ENCODE measurements at regions not wholly inside any gene's neighbourhood (a gene's known extent, or its start where the extent isn't known, plus 50 kb on each side); places are given as distances from the start of the nearest gene placed in this dataset.
A peak's percentile ranks its signal among the peaks of the same experiment; 100 is the strongest.
"Not testable (repeated sequence)": the region's sequence is repeated elsewhere in the genome, so short reads cannot be mapped to it uniquely, and the experiment has no call there.

GRCh38 chr1:4210043-4210442, 310.0 kb upstream of the C1orf174 start:
- Mint-ChIP-seq H3K9me3 (peaks cover 7 to 11% of the 10 kb centered on the region in 2 donors), H3K27ac (no peak overlapping the region), H3K36me3 (peaks cover 0 to 6% of the 10 kb centered on the region in 2 donors)
- ATAC-seq (no peak), DNase-seq (ENCODE audit: low spot score in 2 of 2) (no peak)

- ATAC-seq: peak in 1 of 2 donors; percentile 40
- Mint-ChIP-seq H3K9me3 (peaks cover 0 to 4% of the 10 kb centered on the region in 2 donors), H3K36me3 (no peaks in the 10 kb centered on the region), H3K27ac (no peak overlapping the region)
- DNase-seq (ENCODE audit: low spot score in 2 of 2): no peak
Observed at GRCh38 chr1:4212796-4213195, 312.7 kb upstream of the C1orf174 start.

DNA sequence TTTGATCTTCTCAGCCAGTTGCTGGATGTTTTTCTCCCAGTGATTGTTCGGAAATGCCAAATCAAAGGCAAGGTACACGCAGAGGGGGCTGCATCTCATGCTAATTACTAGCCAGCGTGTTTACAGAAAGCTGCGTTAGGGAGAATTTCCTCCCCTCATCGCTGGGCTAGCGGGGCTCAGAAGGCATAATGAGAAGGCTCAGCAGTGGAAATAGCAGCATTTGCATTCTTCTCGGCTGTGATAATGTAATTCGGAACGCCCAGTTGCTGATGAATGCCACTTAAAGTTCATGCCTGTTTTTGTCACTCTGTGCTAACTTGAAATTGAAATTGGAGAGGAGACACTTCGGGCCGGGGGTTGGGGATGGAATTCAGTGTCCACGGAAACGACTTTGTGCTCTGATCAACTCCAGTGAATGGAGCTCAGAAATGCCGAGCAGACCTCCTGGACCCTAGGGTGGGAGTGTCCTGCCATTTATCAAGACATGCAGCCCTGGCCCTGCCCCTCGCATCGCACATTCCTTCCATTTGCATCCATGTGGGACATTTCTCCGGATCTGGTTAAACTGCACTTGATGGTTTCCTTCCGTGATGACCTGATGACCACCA, 313.4 kb upstream of the C1orf174 start:
- H3K27ac Mint-ChIP-seq: no peak overlapping the region

DNA sequence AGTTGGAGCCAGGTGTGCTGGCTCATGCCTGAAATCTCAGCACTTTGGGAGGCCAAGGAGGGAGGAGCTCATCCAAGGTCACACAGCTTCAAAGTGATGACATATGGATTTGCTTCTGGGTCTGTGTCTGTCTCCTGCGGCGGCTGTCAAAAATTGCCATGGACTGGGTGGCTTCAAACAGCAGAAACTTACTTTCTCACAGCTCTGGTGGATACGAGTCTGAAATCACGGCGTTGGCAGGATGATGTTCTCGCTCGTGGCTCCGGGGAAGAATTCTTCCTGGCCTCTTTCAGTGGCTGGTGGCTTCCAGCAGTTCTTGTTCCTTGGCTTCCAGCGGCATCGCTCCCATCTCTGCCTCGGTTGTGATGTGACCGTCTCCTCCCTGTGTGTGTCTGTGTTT, 314.8 kb upstream of the C1orf174 start:
- Mint-ChIP-seq H3K36me3 (no peaks in the 10 kb centered on the region), H3K9me3 (peaks cover 0 to 4% of the 10 kb centered on the region in 2 donors), H3K27ac (no peak overlapping the region)
- ATAC-seq (no peak), DNase-seq (ENCODE audit: low spot score in 2 of 2) (no peak)

More for the DNA sequence above, 313.4 kb upstream of the C1orf174 start:
- DNase-seq (ENCODE audit: low spot score in 2 of 2) (no peak), ATAC-seq (no peak)
- H3K36me3 Mint-ChIP-seq: no peaks in the 10 kb centered on the region
- peaks cover 0 to 4% of the 10 kb centered on the region in 2 donors for H3K9me3 Mint-ChIP-seq

GRCh38 chr1:4215391-4215790, 315.3 kb upstream of the C1orf174 start:
- ATAC-seq (no peak), DNase-seq (ENCODE audit: low spot score in 2 of 2) (no peak)
- peaks cover 0 to 4% of the 10 kb centered on the region in 2 donors for H3K9me3 Mint-ChIP-seq
- no peaks in the 10 kb centered on the region for H3K36me3 Mint-ChIP-seq
- H3K27ac Mint-ChIP-seq: no peak overlapping the region

GRCh38 chr1:4216231-4216630, 316.2 kb upstream of the C1orf174 start:
- no peak overlapping the region for H3K27ac Mint-ChIP-seq
- ATAC-seq: no peak

DNA sequence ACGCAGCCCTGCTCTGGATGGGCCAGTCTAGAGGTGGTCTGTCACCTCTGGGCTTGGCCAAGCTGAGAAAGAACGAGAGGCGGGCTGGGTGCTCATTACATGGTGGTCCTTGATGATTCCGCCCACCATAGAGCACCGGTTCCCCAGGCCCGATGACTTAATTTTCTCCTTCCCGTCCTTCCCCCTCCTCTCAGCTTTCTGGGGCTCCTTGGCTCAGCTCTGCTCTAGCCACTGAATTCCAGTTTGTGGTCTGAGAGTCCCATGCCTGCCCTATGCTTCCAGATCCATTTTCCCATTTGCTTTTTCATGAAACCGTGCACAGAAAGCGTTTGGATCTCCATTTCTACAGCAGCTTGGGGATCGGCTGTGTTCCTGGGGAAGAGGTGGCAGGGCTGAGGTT, 318.5 kb upstream of the C1orf174 start:
- Mint-ChIP-seq H3K36me3 (no peaks in the 10 kb centered on the region), H3K9me3 (no peaks in the 10 kb centered on the region), H3K27ac (no peak overlapping the region)
- ATAC-seq (no peak), DNase-seq (ENCODE audit: low spot score in 2 of 2) (no peak)

More at GRCh38 chr1:4216231-4216630, 316.2 kb upstream of the C1orf174 start:
- H3K36me3 Mint-ChIP-seq: no peaks in the 10 kb centered on the region
- DNase-seq (ENCODE audit: low spot score in 2 of 2): no peak
- peaks cover 0 to 4% of the 10 kb centered on the region in 2 donors for H3K9me3 Mint-ChIP-seq

DNA sequence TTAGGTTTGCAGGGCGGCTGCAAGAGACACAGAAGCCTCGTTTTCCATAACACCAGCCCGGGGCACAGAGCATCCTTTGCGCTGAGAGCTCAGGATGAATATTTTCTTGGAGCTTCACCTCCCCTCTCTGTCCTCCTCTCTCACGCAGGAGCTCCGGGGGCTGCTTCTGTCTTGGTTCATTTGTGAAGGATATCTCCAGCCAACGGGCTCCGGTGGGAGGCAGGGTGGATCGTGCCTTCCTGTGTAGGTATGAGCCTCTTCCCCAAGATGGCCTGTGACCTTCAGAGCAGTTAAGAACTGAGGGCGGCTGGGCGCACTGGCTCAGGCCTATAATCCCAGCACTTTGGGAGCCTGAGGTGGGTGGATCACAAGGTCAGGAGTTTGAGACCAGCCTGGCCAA, 319.0 kb upstream of the C1orf174 start:
- H3K36me3 Mint-ChIP-seq: no peaks in the 10 kb centered on the region
- no peak for ATAC-seq
- DNase-seq (ENCODE audit: low spot score in 2 of 2): no peak

GRCh38 chr1:4219826-4220225, 319.8 kb upstream of the C1orf174 start:
- ATAC-seq: no peak
- DNase-seq (ENCODE audit: low spot score in 2 of 2): no peak
- no peaks in the 10 kb centered on the region for H3K36me3 Mint-ChIP-seq
- no peak overlapping the region for H3K27ac Mint-ChIP-seq
- H3K9me3 Mint-ChIP-seq: no peaks in the 10 kb centered on the region

More for the DNA sequence above, 319.0 kb upstream of the C1orf174 start:
- no peak overlapping the region for H3K27ac Mint-ChIP-seq
- no peaks in the 10 kb centered on the region for H3K9me3 Mint-ChIP-seq

- H3K27ac Mint-ChIP-seq: no peak overlapping the region
- no peaks in the 10 kb centered on the region for H3K36me3 Mint-ChIP-seq
- no peaks in the 10 kb centered on the region for H3K9me3 Mint-ChIP-seq
- ATAC-seq (no peak), DNase-seq (ENCODE audit: low spot score in 2 of 2) (no peak)
Observed at GRCh38 chr1:4220362-4220761, 320.3 kb upstream of the C1orf174 start.

GRCh38 chr1:4221107-4221506, 321.0 kb upstream of the C1orf174 start:
- Mint-ChIP-seq H3K9me3 (no peaks in the 10 kb centered on the region), H3K36me3 (no peaks in the 10 kb centered on the region), H3K27ac (no peak overlapping the region)
- DNase-seq (ENCODE audit: low spot score in 2 of 2): no peak
- ATAC-seq: no peak

GRCh38 chr1:4224684-4225467, 324.8 kb upstream of the C1orf174 start:
- no peak for DNase-seq (ENCODE audit: low spot score in 2 of 2)
- no peak for ATAC-seq
- H3K9me3 Mint-ChIP-seq: no peaks in the 10 kb centered on the region
- H3K36me3 Mint-ChIP-seq: no peaks in the 10 kb centered on the region
- no peak overlapping the region for H3K27ac Mint-ChIP-seq

- Mint-ChIP-seq H3K9me3 (no peaks in the 10 kb centered on the region), H3K36me3 (no peaks in the 10 kb centered on the region), H3K27ac (no peak overlapping the region)
- ATAC-seq: no peak
- no peak for DNase-seq (ENCODE audit: low spot score in 2 of 2)
Observed at GRCh38 chr1:4227986-4228385, 327.9 kb upstream of the C1orf174 start.

DNA sequence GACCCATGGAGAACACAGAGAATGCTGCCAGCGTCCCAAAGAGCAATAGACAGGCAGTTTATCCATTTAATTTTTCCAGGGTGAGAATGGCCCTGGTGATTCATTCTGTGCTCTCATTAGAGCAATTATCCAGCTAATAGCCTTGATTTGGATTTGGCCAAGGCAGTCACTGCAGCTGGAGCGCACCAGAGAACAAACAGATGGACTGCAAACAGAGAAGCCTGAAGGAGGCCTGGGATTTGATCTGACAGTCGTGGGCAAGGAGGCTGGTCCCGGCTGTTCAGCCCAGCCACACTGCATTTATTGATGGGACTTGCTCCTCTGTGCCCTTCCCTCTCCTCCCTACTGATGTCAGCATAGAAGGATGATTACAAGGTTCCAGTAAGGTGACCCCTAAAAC, 353.9 kb upstream of the C1orf174 start:
- DNase-seq (ENCODE audit: low spot score in 2 of 2) (no peak), ATAC-seq (no peak)
- H3K36me3 Mint-ChIP-seq: peaks cover 13 to 21% of the 10 kb centered on the region in 2 donors
- H3K27ac Mint-ChIP-seq: no peak overlapping the region
- H3K9me3 Mint-ChIP-seq: peaks cover 19 to 20% of the 10 kb centered on the region in 2 donors

DNA sequence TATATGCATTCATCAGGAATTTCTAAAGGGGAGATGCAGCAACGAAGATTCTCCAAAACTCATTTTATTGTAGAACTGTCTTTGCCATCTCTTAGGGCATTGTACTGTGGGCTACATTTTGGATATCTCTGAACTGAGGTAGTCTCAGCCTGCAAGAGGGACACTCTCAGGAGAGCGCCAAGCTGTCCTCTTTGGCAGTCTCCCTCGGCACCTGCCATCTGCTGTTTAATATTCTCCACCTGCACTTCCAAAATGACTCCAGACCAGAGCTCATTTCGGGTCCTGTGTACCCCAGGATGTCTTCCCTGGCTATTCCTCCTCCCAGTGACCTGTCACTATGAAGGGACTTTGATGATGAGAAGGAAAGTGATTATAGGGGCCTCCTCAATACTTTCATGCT, 356.3 kb upstream of the C1orf174 start:
- H3K27ac Mint-ChIP-seq: no peak overlapping the region
- ATAC-seq: no peak
- H3K36me3 Mint-ChIP-seq: peaks cover 13 to 34% of the 10 kb centered on the region in 2 donors
- peaks cover 26 to 29% of the 10 kb centered on the region in 2 donors for H3K9me3 Mint-ChIP-seq
- DNase-seq (ENCODE audit: low spot score in 2 of 2): no peak

GRCh38 chr1:4258146-4258777, 358.2 kb upstream of the C1orf174 start:
- not testable (repeated sequence) for ATAC-seq; H3K27ac Mint-ChIP-seq; DNase-seq (ENCODE audit: low spot score in 2 of 2)
- Mint-ChIP-seq H3K9me3 (peaks cover 27 to 29% of the 10 kb centered on the region in 2 donors), H3K36me3 (peaks cover 13 to 35% of the 10 kb centered on the region in 2 donors)

GRCh38 chr1:4261327-4261726, 361.3 kb upstream of the C1orf174 start:
- ATAC-seq (no peak), DNase-seq (ENCODE audit: low spot score in 2 of 2) (no peak)
- Mint-ChIP-seq H3K36me3 (peaks cover 13 to 35% of the 10 kb centered on the region in 2 donors), H3K27ac (no peak overlapping the region), H3K9me3 (peaks cover 27 to 29% of the 10 kb centered on the region in 2 donors)
